WTC11 (cell line): ENCODE measurements at regions not wholly inside any gene's neighbourhood (a gene's known extent, or its start where the extent isn't known, plus 50 kb on each side); places are given as distances from the start of the nearest gene placed in this dataset.

Source experiments
- ATAC-seq: fragments of 200-7000 bp; cut with Tn5 transposase; 2 replicates; pipeline ENCODE4 v1.10.0; 2021; ENCODE audit warnings: mild to moderate bottlenecking, moderate library complexity
- CTCF ChIA-PET: fragments of 300-600 bp; sonication (Branson Sonifier 250); formaldehyde crosslinking; loops from one replicate; lab custom pipeline; 2021; ENCODE audit warnings: antibody characterized with exemption; lab: Charles Lee
- POLR2A ChIA-PET: fragments of 350-600 bp; sonication (Branson Sonifier 250); formaldehyde crosslinking; loops from one replicate; lab custom pipeline; 2021; ENCODE audit warnings: antibody characterized with exemption; lab: Charles Lee
- DNase-seq: peaks from one replicate; pipeline ENCODE4 v3.0.0; 2021; ENCODE audit warnings: low spot score
- H3K27ac Mint-ChIP-seq: 2 replicates; pipeline ENCODE4 v1.8.0; 2021; ENCODE audit warnings: mixed read lengths
- H3K27me3 Mint-ChIP-seq: 2 replicates; pipeline ENCODE4 v1.8.0; 2021; ENCODE audit warnings: low read depth, mild to moderate bottlenecking, moderate library complexity, mixed read lengths
- H3K36me3 Mint-ChIP-seq: 2 replicates; pipeline ENCODE4 v1.8.0; 2021; ENCODE audit warnings: mixed read lengths
- H3K4me1 Mint-ChIP-seq: 2 replicates; pipeline ENCODE4 v1.8.0; 2022; ENCODE audit warnings: mixed read lengths
- H3K4me3 Mint-ChIP-seq: 2 replicates; pipeline ENCODE4 v1.8.0; 2021; ENCODE audit warnings: mild to moderate bottlenecking, moderate library complexity, mixed read lengths
- H3K9me3 Mint-ChIP-seq: 2 replicates; pipeline ENCODE4 v1.8.0; 2021; ENCODE audit warnings: mixed read lengths
- EMX1 ChIP-seq: fragments of 250-450 bp; sonication (Bioruptor Pico); IDR thresholded peaks from 2 replicates; pipeline ENCODE4 v1.8.0; 2021; ENCODE audit warnings: mild to moderate bottlenecking
- FOXK1 ChIP-seq: sonication (generic); formaldehyde crosslinking; IDR thresholded peaks from 2 replicates; pipeline ENCODE4 v1.8.0; 2022; ENCODE audit warnings: mild to moderate bottlenecking, moderate library complexity, missing genetic modification reagents
- FOXP1 ChIP-seq: sonication (generic); formaldehyde crosslinking; IDR thresholded peaks from 2 replicates; pipeline ENCODE4 v1.8.0; 2022; ENCODE audit warnings: missing genetic modification reagents, mild to moderate bottlenecking, moderate library complexity, borderline replicate concordance
- JAZF1 ChIP-seq: fragments of 250-450 bp; sonication (Bioruptor Pico); IDR thresholded peaks from 2 replicates; pipeline ENCODE4 v1.9.0; 2021; ENCODE audit warnings: moderate library complexity, mild to moderate bottlenecking, inconsistent platforms
- NFATC4 ChIP-seq: fragments of 250-450 bp; sonication (Bioruptor Pico); IDR thresholded peaks from 2 replicates; pipeline ENCODE4 v1.9.0; 2021; ENCODE audit warnings: mild to moderate bottlenecking
- NR1H2 ChIP-seq: sonication (generic); formaldehyde crosslinking; IDR thresholded peaks from 2 replicates; pipeline ENCODE4 v1.9.0; 2021; ENCODE audit warnings: mild to moderate bottlenecking, moderate library complexity, missing genetic modification reagents
- NR3C1 ChIP-seq: sonication (generic); formaldehyde crosslinking; conservative IDR thresholded peaks from 2 replicates; pipeline ENCODE4 v1.8.1; 2023; ENCODE audit warnings: low read depth, mild to moderate bottlenecking, missing genetic modification reagents
- RELA ChIP-seq: sonication (generic); formaldehyde crosslinking; IDR thresholded peaks from 2 replicates; pipeline ENCODE4 v1.8.1; 2022; ENCODE audit warnings: missing genetic modification reagents, mild to moderate bottlenecking, borderline replicate concordance
- SOX15 ChIP-seq: fragments of 250-450 bp; sonication (Bioruptor Pico); IDR thresholded peaks from 2 replicates; pipeline ENCODE4 v1.9.0; 2021; ENCODE audit warnings: mild to moderate bottlenecking
- TEAD1 ChIP-seq: sonication (generic); formaldehyde crosslinking; IDR thresholded peaks from 2 replicates; pipeline ENCODE4 v1.8.0; 2022; ENCODE audit warnings: mild to moderate bottlenecking, missing genetic modification reagents
- TEAD4 ChIP-seq: sonication (generic); formaldehyde crosslinking; IDR thresholded peaks from 2 replicates; pipeline ENCODE4 v1.8.0; 2022; ENCODE audit warnings: mild to moderate bottlenecking, missing genetic modification reagents
- ZNF138 ChIP-seq: sonication (generic); formaldehyde crosslinking; conservative IDR thresholded peaks from 2 replicates; pipeline ENCODE4 v1.8.1; 2022; ENCODE audit warnings: mild to moderate bottlenecking, moderate library complexity, missing genetic modification reagents
- ZNF396 ChIP-seq: fragments of 250-450 bp; sonication (Bioruptor Pico); IDR thresholded peaks from 2 replicates; pipeline ENCODE4 v1.8.0; 2021; ENCODE audit warnings: mild to moderate bottlenecking, moderate library complexity, borderline replicate concordance
- ZNF416 ChIP-seq: fragments of 250-450 bp; sonication (Bioruptor Pico); IDR thresholded peaks from 2 replicates; pipeline ENCODE4 v1.9.0; 2021; ENCODE audit warnings: mild to moderate bottlenecking, inconsistent platforms
- TF ChIP-seq, protein P1 (sequence below): sonication (generic); formaldehyde crosslinking; IDR thresholded peaks from 2 replicates; pipeline ENCODE4 v1.8.1; 2022; ENCODE audit warnings: low read depth, mild to moderate bottlenecking, moderate library complexity, missing genetic modification reagents, borderline replicate concordance
- TF ChIP-seq, protein P2 (sequence below): sonication (generic); formaldehyde crosslinking; IDR thresholded peaks from 2 replicates; pipeline ENCODE4 v1.8.0; 2022; ENCODE audit warnings: mild to moderate bottlenecking, missing genetic modification reagents
- TF ChIP-seq, protein P3 (sequence below): sonication (generic); formaldehyde crosslinking; IDR thresholded peaks from 2 replicates; pipeline ENCODE4 v1.8.1; 2023; ENCODE audit warnings: mild to moderate bottlenecking, missing genetic modification reagents
- TF ChIP-seq, protein P4 (sequence below): fragments of 250-450 bp; sonication (Bioruptor Pico); IDR thresholded peaks from 2 replicates; pipeline ENCODE4 v1.8.0; 2021; ENCODE audit warnings: mild to moderate bottlenecking
- TF ChIP-seq, protein P5 (sequence below): sonication (generic); formaldehyde crosslinking; IDR thresholded peaks from 2 replicates; pipeline ENCODE4 v1.8.0; 2023; ENCODE audit warnings: missing genetic modification reagents
- TF ChIP-seq, protein P6 (sequence below): sonication (generic); formaldehyde crosslinking; IDR thresholded peaks from 2 replicates; pipeline ENCODE4 v1.8.1; 2023; ENCODE audit warnings: mild to moderate bottlenecking, missing genetic modification reagents, borderline replicate concordance
- TF ChIP-seq, protein P7 (sequence below): sonication (generic); formaldehyde crosslinking; IDR thresholded peaks from 2 replicates; pipeline ENCODE4 v1.8.1; 2023; ENCODE audit warnings: mild to moderate bottlenecking, missing genetic modification reagents, moderate library complexity

DNA sequence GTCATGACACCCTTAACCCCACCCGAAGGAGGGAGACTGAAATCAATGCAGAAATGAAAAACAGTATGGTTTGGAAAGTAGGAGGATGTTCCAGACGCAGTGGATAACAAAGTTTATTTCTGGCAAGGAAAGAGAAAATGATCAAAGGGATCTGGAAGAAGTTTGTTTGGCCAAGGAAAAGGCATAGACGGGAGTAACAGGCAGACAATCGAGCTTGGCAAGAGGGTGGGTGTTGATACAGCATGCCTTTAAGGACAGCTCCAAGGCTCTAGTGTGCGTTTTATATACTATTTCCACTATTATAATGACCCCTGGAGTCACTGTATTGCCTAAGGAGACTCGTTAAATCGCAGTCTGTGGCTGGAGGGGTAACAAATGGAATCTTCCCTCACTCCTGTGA lies 303.7 kb upstream of the RUNX1 start (continued):
- TF ChIP-seq, protein P1, sequence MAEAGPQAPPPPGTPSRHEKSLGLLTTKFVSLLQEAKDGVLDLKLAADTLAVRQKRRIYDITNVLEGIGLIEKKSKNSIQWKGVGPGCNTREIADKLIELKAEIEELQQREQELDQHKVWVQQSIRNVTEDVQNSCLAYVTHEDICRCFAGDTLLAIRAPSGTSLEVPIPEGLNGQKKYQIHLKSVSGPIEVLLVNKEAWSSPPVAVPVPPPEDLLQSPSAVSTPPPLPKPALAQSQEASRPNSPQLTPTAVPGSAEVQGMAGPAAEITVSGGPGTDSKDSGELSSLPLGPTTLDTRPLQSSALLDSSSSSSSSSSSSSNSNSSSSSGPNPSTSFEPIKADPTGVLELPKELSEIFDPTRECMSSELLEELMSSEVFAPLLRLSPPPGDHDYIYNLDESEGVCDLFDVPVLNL (CRISPR knock-in tag), result no peak
- TF ChIP-seq, all 79 proteins: peak for 0

DNA sequence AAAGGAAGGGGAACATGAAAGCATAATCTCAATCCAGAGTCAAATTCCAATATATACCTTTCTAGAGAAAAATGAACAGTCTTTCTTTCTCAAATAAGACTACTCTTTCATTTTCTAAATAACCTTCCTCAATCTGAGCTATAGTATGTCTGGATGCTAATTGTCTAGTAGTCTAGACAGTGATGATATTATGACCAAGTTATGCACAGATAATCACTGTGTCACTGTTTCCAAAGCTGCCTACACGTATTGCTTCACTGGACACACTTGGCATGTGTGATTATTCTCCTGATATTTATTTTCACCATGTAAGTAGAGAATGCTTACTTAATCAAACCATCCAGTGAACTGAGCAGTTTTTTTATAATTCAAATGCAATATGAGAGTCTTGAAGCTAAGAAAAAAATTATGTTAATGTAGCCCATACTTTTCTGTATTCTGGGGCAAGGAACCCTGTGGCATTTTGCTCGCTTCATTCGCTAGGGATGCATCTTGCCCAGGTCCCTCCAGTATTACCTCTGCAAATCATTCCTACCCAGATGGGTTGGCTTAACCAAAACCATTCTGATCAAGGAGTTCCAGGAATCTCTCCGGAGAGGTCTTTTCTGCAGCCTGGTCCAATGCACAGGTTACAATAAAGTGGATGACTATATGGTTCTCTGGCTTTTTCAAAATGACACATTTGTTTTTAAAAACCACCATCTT lies 303.1 kb upstream of the RUNX1 start:
- H3K27me3 Mint-ChIP-seq, result no peaks in the 10 kb centered on the region
- CTCF ChIA-PET, result no interaction called here
- DNase-seq (no peak), ATAC-seq (no peak)
- no peak overlapping the region for H3K4me3 Mint-ChIP-seq
- TF ChIP-seq NR3C1 (no peak), FOXP1 (CRISPR knock-in tag) (no peak), TEAD1 (CRISPR knock-in tag) (no peak), RELA (CRISPR knock-in tag) (no peak), ZNF416 (CRISPR knock-in tag) (no peak), ZNF396 (CRISPR knock-in tag) (no peak), ZNF138 (no peak), TEAD4 (CRISPR knock-in tag) (no peak), FOXK1 (CRISPR knock-in tag) (no peak), EMX1 (CRISPR knock-in tag) (no peak)
- TF ChIP-seq, protein P2, sequence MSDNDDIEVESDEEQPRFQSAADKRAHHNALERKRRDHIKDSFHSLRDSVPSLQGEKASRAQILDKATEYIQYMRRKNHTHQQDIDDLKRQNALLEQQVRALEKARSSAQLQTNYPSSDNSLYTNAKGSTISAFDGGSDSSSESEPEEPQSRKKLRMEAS, result no peak
- TF ChIP-seq, protein P3, sequence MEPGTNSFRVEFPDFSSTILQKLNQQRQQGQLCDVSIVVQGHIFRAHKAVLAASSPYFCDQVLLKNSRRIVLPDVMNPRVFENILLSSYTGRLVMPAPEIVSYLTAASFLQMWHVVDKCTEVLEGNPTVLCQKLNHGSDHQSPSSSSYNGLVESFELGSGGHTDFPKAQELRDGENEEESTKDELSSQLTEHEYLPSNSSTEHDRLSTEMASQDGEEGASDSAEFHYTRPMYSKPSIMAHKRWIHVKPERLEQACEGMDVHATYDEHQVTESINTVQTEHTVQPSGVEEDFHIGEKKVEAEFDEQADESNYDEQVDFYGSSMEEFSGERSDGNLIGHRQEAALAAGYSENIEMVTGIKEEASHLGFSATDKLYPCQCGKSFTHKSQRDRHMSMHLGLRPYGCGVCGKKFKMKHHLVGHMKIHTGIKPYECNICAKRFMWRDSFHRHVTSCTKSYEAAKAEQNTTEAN (CRISPR knock-in tag), result no peak
- TF ChIP-seq, protein P4, sequence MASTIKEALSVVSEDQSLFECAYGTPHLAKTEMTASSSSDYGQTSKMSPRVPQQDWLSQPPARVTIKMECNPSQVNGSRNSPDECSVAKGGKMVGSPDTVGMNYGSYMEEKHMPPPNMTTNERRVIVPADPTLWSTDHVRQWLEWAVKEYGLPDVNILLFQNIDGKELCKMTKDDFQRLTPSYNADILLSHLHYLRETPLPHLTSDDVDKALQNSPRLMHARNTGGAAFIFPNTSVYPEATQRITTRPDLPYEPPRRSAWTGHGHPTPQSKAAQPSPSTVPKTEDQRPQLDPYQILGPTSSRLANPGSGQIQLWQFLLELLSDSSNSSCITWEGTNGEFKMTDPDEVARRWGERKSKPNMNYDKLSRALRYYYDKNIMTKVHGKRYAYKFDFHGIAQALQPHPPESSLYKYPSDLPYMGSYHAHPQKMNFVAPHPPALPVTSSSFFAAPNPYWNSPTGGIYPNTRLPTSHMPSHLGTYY, result no peak
- H3K27ac Mint-ChIP-seq, result no peak overlapping the region
- POLR2A ChIA-PET, result no interaction called here
- no peaks in the 10 kb centered on the region for H3K36me3 Mint-ChIP-seq
- peaks cover 11% of the 10 kb centered on the region for H3K9me3 Mint-ChIP-seq
- H3K4me1 Mint-ChIP-seq, result no peaks in the 10 kb centered on the region

DNA sequence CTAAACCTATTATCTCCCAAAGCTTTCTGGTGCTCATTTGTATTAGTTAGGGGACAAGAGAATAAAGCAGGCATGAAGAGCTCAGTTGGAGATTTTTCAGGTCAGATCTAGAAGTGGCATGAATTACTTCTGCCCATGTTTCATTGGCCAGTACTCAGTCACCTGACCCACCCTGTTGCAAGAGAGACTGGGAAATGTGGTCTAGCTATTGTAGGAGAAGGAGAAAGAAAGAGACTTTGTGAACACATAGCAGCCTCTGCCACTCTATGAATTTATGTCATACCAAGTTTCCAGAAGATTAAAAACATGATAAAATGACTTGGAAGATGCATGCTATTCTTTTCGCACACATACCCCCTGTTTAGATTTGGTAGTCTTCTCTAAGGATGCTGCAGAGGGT lies 302.3 kb upstream of the RUNX1 start:
- DNase-seq, result no peak
- CTCF ChIA-PET, result no interaction called here
- H3K27ac Mint-ChIP-seq, result no peak overlapping the region

DNA sequence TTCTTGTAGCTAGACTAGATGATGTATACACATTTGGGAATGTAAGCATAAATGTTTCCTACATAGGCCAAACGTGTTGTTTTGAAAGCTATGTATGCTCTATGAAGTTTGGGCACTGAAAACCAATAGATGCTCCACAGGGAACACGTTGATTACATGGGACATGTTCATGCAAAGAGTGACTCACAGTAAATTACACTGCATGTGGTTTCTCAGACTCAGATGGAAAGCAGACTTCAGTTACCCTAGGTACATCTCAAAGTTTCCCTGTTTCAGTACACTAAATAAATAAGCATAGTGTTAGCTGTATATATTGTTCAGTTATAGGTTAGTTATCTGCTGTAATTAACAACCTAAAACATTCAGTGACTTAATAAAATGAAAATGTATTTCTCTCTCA lies 301.9 kb upstream of the RUNX1 start:
- TF ChIP-seq NFATC4 (CRISPR knock-in tag) (no peak), NR1H2 (CRISPR knock-in tag) (no peak), JAZF1 (CRISPR knock-in tag) (no peak)
- TF ChIP-seq, protein P1 (CRISPR knock-in tag), result no peak
- TF ChIP-seq, protein P5, sequence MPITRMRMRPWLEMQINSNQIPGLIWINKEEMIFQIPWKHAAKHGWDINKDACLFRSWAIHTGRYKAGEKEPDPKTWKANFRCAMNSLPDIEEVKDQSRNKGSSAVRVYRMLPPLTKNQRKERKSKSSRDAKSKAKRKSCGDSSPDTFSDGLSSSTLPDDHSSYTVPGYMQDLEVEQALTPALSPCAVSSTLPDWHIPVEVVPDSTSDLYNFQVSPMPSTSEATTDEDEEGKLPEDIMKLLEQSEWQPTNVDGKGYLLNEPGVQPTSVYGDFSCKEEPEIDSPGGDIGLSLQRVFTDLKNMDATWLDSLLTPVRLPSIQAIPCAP (CRISPR knock-in tag), result no peak
- TF ChIP-seq, protein P6, sequence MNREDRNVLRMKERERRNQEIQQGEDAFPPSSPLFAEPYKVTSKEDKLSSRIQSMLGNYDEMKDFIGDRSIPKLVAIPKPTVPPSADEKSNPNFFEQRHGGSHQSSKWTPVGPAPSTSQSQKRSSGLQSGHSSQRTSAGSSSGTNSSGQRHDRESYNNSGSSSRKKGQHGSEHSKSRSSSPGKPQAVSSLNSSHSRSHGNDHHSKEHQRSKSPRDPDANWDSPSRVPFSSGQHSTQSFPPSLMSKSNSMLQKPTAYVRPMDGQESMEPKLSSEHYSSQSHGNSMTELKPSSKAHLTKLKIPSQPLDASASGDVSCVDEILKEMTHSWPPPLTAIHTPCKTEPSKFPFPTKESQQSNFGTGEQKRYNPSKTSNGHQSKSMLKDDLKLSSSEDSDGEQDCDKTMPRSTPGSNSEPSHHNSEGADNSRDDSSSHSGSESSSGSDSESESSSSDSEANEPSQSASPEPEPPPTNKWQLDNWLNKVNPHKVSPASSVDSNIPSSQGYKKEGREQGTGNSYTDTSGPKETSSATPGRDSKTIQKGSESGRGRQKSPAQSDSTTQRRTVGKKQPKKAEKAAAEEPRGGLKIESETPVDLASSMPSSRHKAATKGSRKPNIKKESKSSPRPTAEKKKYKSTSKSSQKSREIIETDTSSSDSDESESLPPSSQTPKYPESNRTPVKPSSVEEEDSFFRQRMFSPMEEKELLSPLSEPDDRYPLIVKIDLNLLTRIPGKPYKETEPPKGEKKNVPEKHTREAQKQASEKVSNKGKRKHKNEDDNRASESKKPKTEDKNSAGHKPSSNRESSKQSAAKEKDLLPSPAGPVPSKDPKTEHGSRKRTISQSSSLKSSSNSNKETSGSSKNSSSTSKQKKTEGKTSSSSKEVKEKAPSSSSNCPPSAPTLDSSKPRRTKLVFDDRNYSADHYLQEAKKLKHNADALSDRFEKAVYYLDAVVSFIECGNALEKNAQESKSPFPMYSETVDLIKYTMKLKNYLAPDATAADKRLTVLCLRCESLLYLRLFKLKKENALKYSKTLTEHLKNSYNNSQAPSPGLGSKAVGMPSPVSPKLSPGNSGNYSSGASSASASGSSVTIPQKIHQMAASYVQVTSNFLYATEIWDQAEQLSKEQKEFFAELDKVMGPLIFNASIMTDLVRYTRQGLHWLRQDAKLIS (CRISPR knock-in tag), result no peak
- TF ChIP-seq, protein P7, sequence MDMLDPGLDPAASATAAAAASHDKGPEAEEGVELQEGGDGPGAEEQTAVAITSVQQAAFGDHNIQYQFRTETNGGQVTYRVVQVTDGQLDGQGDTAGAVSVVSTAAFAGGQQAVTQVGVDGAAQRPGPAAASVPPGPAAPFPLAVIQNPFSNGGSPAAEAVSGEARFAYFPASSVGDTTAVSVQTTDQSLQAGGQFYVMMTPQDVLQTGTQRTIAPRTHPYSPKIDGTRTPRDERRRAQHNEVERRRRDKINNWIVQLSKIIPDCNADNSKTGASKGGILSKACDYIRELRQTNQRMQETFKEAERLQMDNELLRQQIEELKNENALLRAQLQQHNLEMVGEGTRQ, result no peak
- H3K9me3 Mint-ChIP-seq, result peaks cover 17% of the 10 kb centered on the region
- H3K36me3 Mint-ChIP-seq, result no peaks in the 10 kb centered on the region
- CTCF ChIA-PET, result no interaction called here
- ATAC-seq, result no peak
- no peak overlapping the region for H3K27ac Mint-ChIP-seq
- DNase-seq, result no peak
- POLR2A ChIA-PET, result no interaction called here
- no peak overlapping the region for H3K4me3 Mint-ChIP-seq
- H3K4me1 Mint-ChIP-seq, result no peaks in the 10 kb centered on the region
- no peaks in the 10 kb centered on the region for H3K27me3 Mint-ChIP-seq

More for the DNA sequence above, 302.3 kb upstream of the RUNX1 start:
- no peaks in the 10 kb centered on the region for H3K4me1 Mint-ChIP-seq
- POLR2A ChIA-PET, result no interaction called here
- H3K36me3 Mint-ChIP-seq, result no peaks in the 10 kb centered on the region
- H3K4me3 Mint-ChIP-seq, result no peak overlapping the region
- no peak for TF ChIP-seq SOX15 (CRISPR knock-in tag)
- H3K9me3 Mint-ChIP-seq, result peaks cover 17% of the 10 kb centered on the region
- ATAC-seq, result no peak
- no peaks in the 10 kb centered on the region for H3K27me3 Mint-ChIP-seq
